B cell (primary cell): ENCODE measurements at regions not wholly inside any gene's neighbourhood (a gene's known extent, or its start where the extent isn't known, plus 50 kb on each side); places are given as distances from the start of the nearest gene placed in this dataset.
A peak's percentile ranks its signal among the peaks of the same experiment; 100 is the strongest.

Experiments
- ATAC-seq: fragments of 200-7000 bp; cut with Tn5 transposase; one replicate; pipeline ENCODE4 v1.10.0; 2021; ENCODE audit warnings: low read depth, mild to moderate bottlenecking, moderate number of reproducible peaks, moderate library complexity
- CTCF ChIA-PET: fragments of 350-600 bp; sonication (Branson Sonifier 250); formaldehyde crosslinking; loops from one replicate; lab custom pipeline; 2021; ENCODE audit warnings: antibody characterized with exemption, inconsistent platforms; lab: Charles Lee
- POLR2A ChIA-PET: fragments of 350-600 bp; sonication (Branson Sonifier 250); formaldehyde crosslinking; loops from one replicate; lab custom pipeline; 2021; ENCODE audit warnings: antibody characterized with exemption; lab: Charles Lee
- DNase-seq: peaks from one replicate; pipeline ENCODE4 v3.0.0; 2013
- H2AFZ ChIP-seq: 2 replicates; pipeline ENCODE4 v1.6.1; 2012; ENCODE audit warnings: mild to moderate bottlenecking, low read depth, low read length; ENCODE audit not compliant: insufficient read depth, poor library complexity, severe bottlenecking
- H3K27ac ChIP-seq, 2 donors: 1 replicate in 1 of 2; 2 replicates in 1 of 2; pipeline ENCODE4 v1.5.1; 2012 to 2013; ENCODE audit warnings: low read length in 2 of 2, mild to moderate bottlenecking in 2 of 2, moderate library complexity in 1 of 2
- H3K27me3 ChIP-seq, 4 experiments: fragments of 200-600 bp in 1 of 4; sonication (generic) in 1 of 4; replicated peaks in 1 of 4; 1 replicate in 2 of 4; 2 replicates in 2 of 4; pipeline versions ENCODE4 v1.6.1 to v1.7.0; 2013 to 2016; ENCODE audit warnings: low read length in 3 of 4, mild to moderate bottlenecking in 2 of 4, mixed read lengths in 1 of 4, moderate library complexity in 1 of 4; ENCODE audit not compliant: insufficient read depth in 4 of 4, control insufficient read depth in 3 of 4; ENCODE audit errors: control extremely low read depth in 1 of 4
- H3K36me3 ChIP-seq, 2 experiments: replicated peaks in 1 of 2; 1 replicate in 1 of 2; 2 replicates in 1 of 2; pipeline versions ENCODE4 v1.6.1 to v1.7.1; 2013; ENCODE audit warnings: low read length in 1 of 2; ENCODE audit not compliant: insufficient read depth in 2 of 2, control insufficient read depth in 1 of 2; ENCODE audit errors: control extremely low read depth in 1 of 2, extremely low read depth in 1 of 2
- H3K4me1 ChIP-seq, 2 donors: fragments of 200-600 bp in 1 of 2; sonication (generic) in 1 of 2; 1 replicate in 1 of 2; 2 replicates in 1 of 2; pipeline versions ENCODE4 v1.5.1 to v1.6.1; 2013 to 2017; ENCODE audit warnings: low read length in 2 of 2; ENCODE audit not compliant: control insufficient read depth in 2 of 2, insufficient read depth in 2 of 2
- H3K4me2 ChIP-seq: replicated peaks from 2 replicates; pipeline ENCODE3; 2012; ENCODE audit warnings: mild to moderate bottlenecking, low read depth, low read length; ENCODE audit not compliant: poor library complexity, severe bottlenecking
- H3K4me3 ChIP-seq, 5 experiments: fragments of 200-600 bp in 1 of 5; sonication (generic) in 1 of 5; 1 replicate in 3 of 5; 2 replicates in 2 of 5; pipeline versions ENCODE4 v1.5.1 to v1.7.0; 2011 to 2016; ENCODE audit warnings: low read length in 4 of 5, mild to moderate bottlenecking in 4 of 5, low read depth in 2 of 5, control low read depth in 1 of 5, moderate library complexity in 1 of 5; ENCODE audit not compliant: insufficient read depth in 1 of 5; ENCODE audit errors: control extremely low read depth in 1 of 5, extremely low read depth in 1 of 5
- H3K79me2 ChIP-seq: fragments of 200-600 bp; sonication (generic); one replicate; pipeline ENCODE4 v1.6.0; 2016; ENCODE audit warnings: low read length; ENCODE audit not compliant: control insufficient read depth, insufficient read depth
- H3K9ac ChIP-seq: fragments of 200-600 bp; sonication (generic); 2 replicates; pipeline ENCODE4 v1.6.1; 2017; ENCODE audit warnings: mild to moderate bottlenecking, low read length, moderate library complexity
- H3K9me3 ChIP-seq, 3 donors: one replicate each; pipeline versions ENCODE4 v1.6.1 to v1.7.1; 2013; ENCODE audit warnings: low read length in 2 of 3; ENCODE audit not compliant: control insufficient read depth in 2 of 3, insufficient read depth in 1 of 3; ENCODE audit errors: control extremely low read depth in 1 of 3
- H4K20me1 ChIP-seq: 2 replicates; pipeline ENCODE4 v1.6.0; 2012; ENCODE audit warnings: mild to moderate bottlenecking, low read length; ENCODE audit not compliant: insufficient read depth, control insufficient read depth, poor library complexity, severe bottlenecking
- H3K27ac Mint-ChIP-seq: one replicate; pipeline ENCODE4 v1.8.0; 2021; ENCODE audit warnings: mixed read lengths
- H3K27me3 Mint-ChIP-seq: one replicate; pipeline ENCODE4 v1.8.0; 2021; ENCODE audit warnings: mixed read lengths
- H3K4me1 Mint-ChIP-seq: one replicate; pipeline ENCODE4 v1.8.0; 2021; ENCODE audit warnings: mixed read lengths
- H3K4me3 Mint-ChIP-seq: one replicate; pipeline ENCODE4 v1.8.0; 2021; ENCODE audit warnings: mixed read lengths
- H3K9me3 Mint-ChIP-seq: one replicate; pipeline ENCODE4 v1.8.0; 2022; ENCODE audit warnings: mixed read lengths; ENCODE audit not compliant: insufficient read depth
- CTCF ChIP-seq: fragments of 200-600 bp; IDR thresholded peaks from one replicate; pipeline ENCODE4 v1.8.0; 2022; ENCODE audit warnings: antibody characterized with exemption, mild to moderate bottlenecking
- EZH2 ChIP-seq: IDR thresholded peaks from 2 replicates; pipeline ENCODE4 v1.6.1; 2012; ENCODE audit warnings: borderline replicate concordance, low read depth, mild to moderate bottlenecking, moderate library complexity, low read length; ENCODE audit not compliant: insufficient read depth, poor library complexity, severe bottlenecking
- whole genome bisulfite sequencing: methylation state at CpG from one replicate; pipeline ENCODE4 v1.1.5; 2013; ENCODE audit warnings: missing lambda C conversion rate; ENCODE audit not compliant: insufficient coverage; 5-methylcytosine and 5-hydroxymethylcytosine counted together
- intact Hi-C: fragments of 100-400 bp; cut with micrococcal nuclease; formaldehyde crosslinking; loops from one replicate; pipeline ENCODE4 v1.10.0; 2022

- Histone ChIP-seq H3K9ac (no peak overlapping the region), H2AFZ (no peak overlapping the region), H3K27me3 (no peaks in the 10 kb centered on the region), H3K79me2 (no peaks in the 10 kb centered on the region), H3K4me1 (peaks cover 75 to 80% of the 10 kb centered on the region in 2 donors), H3K36me3 (no peaks in the 10 kb centered on the region), H3K4me3 (no peak overlapping the region), H3K9me3 (peaks cover 0 to 12% (median 0%) of the 10 kb centered on the region in 3 donors), H3K27ac (peak overlapping the region in 1 of 2 donors; percentile 51), H4K20me1 (no peaks in the 10 kb centered on the region), H3K4me2 (peak overlapping the region; percentile 6)
- POLR2A ChIA-PET, result interaction anchor here (1.8 kb wide), 1 partner anchor 14 kb away, joined by 4 read pairs; no protein-coding TSS in a partner anchor
- no peaks in the 10 kb centered on the region for H3K27me3 Mint-ChIP-seq
- CTCF ChIA-PET, result no interaction called here
- intact Hi-C loops, result no loop called here
- H3K4me3 Mint-ChIP-seq, result no peak overlapping the region
- H3K9me3 Mint-ChIP-seq, result peaks cover 6% of the 10 kb centered on the region
- WGBS, result 33% methylated on average over 1 of the region's 1 CpG
- ATAC-seq, result no peak
- DNase-seq, result no peak
- H3K27ac Mint-ChIP-seq, result peak overlapping the region; percentile 34
- H3K4me1 Mint-ChIP-seq, result peaks cover 86% of the 10 kb centered on the region
- no peak for TF ChIP-seq CTCF
- no peak for TF ChIP-seq EZH2
These were observed 169.4 kb upstream of the ALKAL2 start for GRCh38 chr2:457262-457661.

DNA sequence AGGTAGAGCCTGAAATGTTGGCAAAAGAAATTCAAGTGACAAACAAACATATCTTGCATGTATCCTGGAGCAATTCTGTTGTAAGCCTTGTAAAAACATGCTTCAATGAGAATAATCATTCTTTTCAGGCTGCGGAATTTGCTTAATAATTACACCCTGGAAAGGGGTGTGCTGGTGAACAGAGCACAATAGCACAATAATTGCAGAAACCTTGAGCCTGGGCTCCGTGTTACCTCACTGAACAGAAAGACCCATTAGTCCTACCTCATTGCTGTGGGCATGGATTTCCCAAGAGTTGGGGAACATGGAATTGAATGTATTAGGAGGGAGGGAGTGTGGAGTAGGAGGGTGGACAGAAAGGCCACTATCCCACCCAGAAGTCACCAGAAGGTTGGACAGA lies 168.0 kb upstream of the ALKAL2 start:
- H3K4me1 ChIP-seq, result peaks cover 61 to 67% of the 10 kb centered on the region in 2 donors
- H3K4me3 ChIP-seq, result no peak overlapping the region
- ATAC-seq (no peak), DNase-seq (no peak)
- H3K9ac ChIP-seq, result no peak overlapping the region
- H3K27me3 Mint-ChIP-seq, result no peaks in the 10 kb centered on the region
- H3K4me3 Mint-ChIP-seq, result no peak overlapping the region
- intact Hi-C loops, result no loop called here
- POLR2A ChIA-PET, result interaction anchor here (1.0 kb wide), 1 partner anchor 16 kb away, joined by 3 read pairs; no protein-coding TSS in a partner anchor
- H3K27ac Mint-ChIP-seq, result no peak overlapping the region
- CTCF ChIA-PET, result interaction anchor here (1.6 kb wide), 1 partner anchor 10 kb away, joined by 3 read pairs; no protein-coding TSS in a partner anchor
- TF ChIP-seq CTCF (no peak), EZH2 (no peak)
- peak overlapping the region in 1 of 2 donors; percentile 66 for H3K27ac ChIP-seq
- H4K20me1 ChIP-seq, result no peaks in the 10 kb centered on the region
- no peaks in the 10 kb centered on the region for H3K36me3 ChIP-seq
- H2AFZ ChIP-seq, result no peak overlapping the region
- H3K4me2 ChIP-seq, result peak overlapping the region; percentile 75
- peaks cover 3% of the 10 kb centered on the region for H3K9me3 Mint-ChIP-seq
- peaks cover 0 to 4% (median 0%) of the 10 kb centered on the region in 3 donors for H3K9me3 ChIP-seq
- peaks cover 75% of the 10 kb centered on the region for H3K4me1 Mint-ChIP-seq
- H3K27me3 ChIP-seq, result no peaks in the 10 kb centered on the region
- H3K79me2 ChIP-seq, result no peaks in the 10 kb centered on the region
- WGBS, result 100% methylated on average over 1 of the region's 2 CpGs
